ENCODE measurements at regions not wholly inside any gene's neighbourhood (a gene's known extent, or its start where the extent isn't known, plus 50 kb on each side); places are given as distances from the start of the nearest gene placed in this dataset.
A peak's percentile ranks its signal among the peaks of the same experiment; 100 is the strongest.

DNA sequence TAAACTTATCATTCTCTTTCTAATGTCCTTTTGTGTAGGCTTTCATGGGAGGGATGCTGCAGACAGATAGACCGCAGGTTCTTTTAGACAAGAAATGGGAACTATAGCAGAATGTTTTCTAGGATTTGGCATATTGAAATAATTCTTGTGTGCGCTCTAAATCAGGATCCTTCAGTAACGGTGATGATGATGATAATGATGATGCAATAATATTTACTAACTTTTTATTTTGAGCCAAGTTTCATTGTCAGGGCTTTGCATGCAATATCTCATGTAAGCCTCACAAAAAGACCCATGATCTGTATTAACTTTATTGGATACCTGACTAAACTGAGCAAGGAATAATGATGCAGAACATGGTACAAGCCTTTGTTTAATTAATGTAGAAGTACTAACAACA is 280.1 kb downstream of the HAO1 start:
- no peak for DNase-seq

DNA sequence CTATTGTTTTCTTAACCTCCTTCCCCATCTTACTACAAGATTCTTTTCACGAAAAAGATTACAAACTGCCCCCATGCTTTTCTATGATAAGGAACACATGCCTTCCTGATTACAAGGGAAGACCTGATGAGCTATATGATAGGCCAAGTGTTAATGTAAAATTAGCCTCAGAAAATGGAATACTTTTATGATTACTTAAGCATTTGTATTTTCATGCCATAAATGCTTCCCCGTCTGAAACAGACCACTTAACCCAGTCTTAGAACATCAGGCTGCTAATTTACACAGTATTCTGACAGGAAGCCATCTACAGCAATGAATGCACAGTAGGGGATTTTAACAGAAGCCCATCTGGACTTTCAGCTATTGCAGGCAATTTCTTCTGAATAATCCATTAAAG is 274.9 kb downstream of the HAO1 start:
- DNase-seq = no peak

DNA sequence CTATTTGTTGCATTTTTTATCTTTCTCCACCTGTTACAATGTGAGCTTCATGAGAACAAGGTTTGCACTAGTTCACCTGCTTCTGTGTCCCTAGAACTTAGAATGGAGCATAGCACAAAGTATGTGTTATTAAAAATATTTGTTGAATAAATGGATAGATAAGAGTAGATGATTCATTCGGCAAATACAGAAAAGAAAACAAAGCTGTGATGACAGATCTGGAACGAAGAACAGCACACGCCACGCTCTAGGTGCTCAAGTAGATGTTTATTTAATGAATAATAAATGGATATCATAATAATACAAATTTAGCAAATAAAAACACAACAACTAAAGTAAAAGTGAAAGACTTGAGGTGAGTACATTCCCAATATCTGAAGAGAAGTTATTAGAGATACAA is 273.1 kb downstream of the HAO1 start:
- no peak for DNase-seq

DNA sequence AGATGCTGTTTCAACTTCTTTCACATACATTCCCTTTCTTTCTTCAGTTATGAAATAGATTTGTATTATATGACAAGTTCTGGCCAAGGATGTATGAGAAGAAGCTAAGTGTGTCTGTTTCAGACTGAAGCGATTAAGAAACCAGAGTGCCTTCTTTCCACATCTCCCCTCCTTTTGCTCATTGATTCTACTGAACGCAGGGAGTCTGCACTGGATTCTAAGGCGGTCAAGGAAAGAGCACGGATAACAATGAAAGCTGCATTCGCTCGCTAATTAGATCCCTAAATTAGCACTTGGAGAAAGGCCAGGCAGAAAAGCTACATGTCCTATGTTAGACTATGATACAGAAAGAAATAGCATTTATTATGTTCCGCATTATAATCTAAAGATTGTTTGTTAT is 267.7 kb downstream of the HAO1 start:
- DNase-seq = no peak

DNA sequence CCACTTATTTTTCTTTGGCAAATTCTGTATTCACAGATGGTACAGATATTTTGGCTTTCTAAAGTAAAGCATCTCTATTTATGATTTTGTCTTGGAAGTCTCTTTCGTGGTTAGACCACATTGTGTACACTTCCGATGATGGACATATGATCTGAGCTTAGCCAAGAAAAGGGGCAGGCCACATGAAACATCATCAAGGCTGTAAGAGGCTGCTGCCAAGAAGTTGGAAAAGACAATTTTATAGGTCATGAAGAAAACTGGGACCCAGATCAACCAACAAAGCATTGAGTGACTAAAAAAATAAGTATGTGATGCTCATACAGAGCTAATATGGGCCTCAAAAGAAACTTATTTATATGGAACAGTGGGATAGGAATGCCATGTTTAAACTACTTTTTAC is 266.4 kb downstream of the HAO1 start:
- no peak for DNase-seq

DNA sequence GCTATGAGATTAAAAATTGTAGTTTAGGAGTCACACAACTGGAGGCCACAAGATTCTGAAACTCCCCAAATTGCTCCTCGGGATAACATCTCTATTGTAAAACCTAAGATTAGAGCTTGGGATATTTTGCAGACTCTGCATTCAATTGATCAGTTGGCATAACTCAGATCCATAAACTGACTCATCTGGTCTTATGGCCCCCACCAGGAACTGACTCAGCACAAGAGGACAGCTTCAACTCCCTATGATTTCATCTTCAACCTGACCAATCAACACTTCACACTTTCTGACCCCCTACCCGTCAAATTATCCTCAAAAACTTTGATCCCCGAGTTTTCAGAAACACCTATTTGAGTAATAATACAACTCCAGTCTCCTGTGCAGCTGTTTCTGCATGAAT is 257.3 kb downstream of the HAO1 start:
- DNase-seq = no peak

DNA sequence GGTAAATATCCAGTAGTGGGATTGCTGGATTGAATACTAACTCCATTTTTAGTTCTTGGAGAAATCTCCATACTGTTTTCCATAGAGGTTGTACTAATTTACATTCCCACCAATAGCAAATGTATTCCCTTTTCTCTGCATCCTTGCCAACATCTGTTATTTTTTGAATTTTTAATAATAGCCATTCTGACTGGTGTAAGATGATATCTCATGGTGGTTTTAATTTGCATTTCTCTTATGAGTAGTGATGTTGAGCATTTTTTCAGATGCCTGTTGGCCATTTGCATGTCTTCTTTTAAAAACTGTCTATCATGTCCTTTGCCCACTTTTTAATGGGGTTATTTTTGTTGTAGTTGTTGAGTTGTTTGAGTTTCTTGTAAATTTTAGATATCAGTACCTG is 253.2 kb downstream of the HAO1 start:
- DNase-seq = no peak

DNA sequence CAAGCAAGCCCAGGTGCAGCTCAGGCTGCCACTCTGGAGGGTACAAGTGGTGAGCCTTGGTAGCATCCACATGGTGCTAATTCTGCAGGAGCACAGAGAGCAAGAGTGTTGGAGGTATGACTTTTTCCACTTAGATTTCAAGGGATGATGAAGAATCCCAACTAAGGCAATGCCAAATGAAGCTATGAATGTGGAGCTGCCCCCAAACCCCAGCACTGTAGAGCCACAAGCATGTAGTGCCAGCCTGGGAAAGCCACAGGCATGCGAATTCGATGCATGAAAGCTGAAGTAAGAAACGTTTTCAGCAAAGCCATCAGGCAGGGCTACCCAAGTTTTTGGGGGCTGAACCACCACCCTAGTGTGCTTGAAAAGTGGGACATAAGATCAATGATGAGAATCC is 251.1 kb downstream of the HAO1 start:
- DNase-seq = no peak

DNA sequence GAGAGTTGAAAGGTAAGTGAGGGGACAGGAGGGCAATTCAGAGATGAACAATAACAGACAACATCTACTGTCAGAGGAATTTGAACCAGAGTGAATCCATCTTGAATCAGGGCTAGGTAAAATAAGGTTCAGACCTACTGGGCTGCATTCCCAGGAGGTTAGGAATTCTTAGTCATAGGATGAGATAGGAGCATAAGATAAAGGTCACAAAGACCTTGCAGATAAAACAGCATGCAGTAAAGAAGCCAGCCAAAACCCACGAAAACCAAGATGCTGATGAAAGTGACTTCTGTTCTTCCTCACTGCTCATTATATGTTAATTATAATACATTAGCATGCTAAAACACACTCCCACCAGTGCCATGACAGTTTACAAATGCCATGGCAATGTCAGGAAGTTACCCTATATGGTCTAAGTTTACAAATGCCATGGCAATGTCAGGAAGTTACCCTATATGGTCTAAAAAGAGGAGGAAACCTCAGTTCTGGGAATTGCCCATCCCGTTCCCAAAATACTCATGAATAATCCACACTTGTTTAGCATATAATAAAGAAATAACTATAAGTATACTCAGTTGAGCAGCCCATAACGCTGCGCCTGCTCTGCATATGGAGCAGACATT is 248.5 kb downstream of the HAO1 start:
- no peak for DNase-seq

DNA sequence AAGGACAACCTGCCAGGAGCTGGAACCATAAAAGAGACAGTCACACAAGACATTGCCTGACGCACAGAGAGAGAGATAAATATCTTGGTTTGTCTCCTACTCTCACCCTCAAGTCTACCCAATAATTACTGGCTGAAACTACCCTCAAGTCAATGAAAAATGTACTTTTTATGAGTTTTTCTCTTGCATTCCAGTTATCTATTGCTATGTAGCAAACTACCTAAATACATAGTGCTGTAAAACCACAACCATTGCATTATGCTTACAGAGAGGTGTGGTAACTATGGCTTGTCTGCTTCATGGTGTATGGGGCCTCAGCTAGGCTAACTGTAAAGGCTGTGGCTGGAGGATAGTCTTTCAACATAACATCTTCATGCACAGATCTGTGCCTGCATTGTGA is 247.8 kb downstream of the HAO1 start:
- DNase-seq = no peak

DNA sequence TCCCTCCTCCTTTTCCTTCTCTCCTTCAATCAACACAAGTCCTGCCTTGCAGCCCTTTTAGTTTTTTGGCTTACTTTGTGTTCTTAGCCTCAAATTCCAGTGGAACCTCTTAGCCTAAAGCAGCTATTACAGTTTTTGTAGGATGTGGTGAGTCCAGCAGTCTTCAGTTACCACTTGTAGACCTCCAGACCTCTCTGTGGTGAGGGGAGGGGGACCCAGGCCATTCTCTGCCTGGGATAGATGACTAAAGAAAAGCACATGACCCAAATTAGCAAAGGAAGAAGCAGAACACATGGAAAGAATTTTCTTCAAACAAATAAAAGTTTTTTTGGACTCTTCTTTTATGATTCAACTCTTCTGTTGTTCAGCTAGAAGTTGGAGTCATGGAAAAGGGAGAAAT is 246.5 kb downstream of the HAO1 start:
- DNase-seq = no peak

DNA sequence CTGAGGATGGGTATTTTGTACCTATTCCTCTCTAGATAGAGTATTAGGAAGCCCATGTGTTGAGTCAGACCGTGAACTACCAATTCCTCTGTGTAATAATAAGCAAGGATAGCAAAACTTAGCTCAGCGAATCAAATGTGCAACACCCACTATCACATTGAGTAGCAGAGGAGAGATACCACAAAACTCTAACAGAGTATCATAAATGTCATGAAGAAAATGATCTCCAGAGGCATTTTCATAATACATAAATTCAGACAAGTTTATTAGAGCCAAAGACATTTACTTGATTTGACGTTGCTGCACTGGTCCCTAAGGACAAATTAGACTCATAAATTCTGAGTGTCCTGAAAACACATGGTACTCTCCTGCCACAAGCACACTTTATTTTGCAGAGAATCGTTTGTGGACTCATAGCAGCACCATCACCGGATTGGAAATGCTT is 245.2 kb downstream of the HAO1 start:
- no peak for DNase-seq

DNA sequence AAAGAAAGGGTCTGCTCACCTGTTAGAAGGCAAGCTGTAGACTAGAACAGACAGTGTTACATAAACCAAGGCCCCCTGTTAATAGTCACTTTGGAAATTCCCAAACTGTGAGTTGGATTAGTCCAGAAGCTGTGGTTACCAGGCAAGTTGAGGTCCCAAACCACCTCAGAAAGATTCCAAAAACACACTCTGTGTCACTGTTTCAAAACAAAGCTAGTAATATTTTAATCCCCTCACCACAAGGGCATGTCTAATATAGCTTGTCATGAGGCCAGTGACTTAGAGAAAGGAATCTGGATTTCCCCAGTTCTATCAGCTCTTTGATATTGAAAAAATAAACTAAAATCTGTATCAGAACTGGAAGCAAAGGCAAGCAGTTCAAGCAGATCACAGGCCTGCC is 244.6 kb downstream of the HAO1 start:
- no peak for DNase-seq

DNA sequence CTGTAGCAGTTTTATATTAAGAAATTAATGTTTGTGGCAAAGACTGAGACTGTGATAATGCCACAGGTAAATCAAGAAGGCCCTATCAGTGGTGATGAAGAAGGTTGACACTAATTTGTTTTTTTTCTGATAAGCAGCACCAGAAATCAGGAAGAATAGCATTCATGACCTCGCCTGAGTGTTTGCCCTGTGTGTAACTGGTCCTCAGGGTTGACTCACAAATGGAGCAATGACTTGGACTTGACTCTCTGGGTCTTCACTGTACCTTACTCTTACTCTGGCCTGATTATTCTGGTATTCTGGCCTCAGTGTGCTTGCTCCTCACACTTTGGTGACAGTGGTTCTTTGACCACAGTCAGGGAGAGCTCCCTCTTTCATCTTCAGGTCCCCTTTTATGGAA is 243.9 kb downstream of the HAO1 start:
- no peak for DNase-seq

DNA sequence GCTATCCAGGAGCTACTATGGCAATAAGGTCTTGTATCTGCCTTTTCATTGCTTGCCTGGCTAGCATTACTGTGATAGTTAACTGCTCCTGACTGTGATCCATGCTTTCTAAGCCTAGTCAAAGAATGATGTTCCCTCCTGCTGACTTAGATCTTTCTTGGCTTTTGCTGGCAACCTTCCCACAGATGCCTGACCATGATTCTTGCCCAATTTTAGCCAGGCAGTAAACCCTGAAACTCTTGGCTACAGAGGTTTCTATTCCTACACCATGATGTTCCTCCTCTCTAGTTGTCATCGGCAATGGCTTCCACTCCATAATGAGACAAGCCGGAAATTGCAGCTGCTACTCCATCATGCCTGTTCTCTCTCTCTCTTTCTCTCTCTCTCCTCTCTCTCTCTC is 238.1 kb downstream of the HAO1 start:
- no peak for DNase-seq

DNA sequence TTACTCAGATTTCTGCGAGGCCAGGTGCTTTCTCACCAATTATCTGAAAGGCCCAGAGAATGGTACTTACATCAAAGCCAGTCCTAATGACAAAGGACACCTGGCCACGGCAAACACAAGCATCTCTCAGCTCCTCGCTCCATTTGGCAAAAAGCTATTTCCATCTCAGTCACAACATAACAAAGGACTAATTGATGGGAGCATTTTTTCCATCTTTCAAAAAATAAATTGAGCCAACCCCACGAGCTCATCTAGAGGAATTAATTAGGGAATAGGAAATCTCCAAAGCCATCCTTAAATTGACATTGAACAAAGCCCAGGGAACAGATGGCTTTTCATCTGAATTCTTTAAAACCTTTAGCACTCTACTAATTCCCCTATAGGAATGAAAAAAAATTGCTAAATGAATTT is 236.7 kb downstream of the HAO1 start:
- DNase-seq = peak; percentile 94

DNA sequence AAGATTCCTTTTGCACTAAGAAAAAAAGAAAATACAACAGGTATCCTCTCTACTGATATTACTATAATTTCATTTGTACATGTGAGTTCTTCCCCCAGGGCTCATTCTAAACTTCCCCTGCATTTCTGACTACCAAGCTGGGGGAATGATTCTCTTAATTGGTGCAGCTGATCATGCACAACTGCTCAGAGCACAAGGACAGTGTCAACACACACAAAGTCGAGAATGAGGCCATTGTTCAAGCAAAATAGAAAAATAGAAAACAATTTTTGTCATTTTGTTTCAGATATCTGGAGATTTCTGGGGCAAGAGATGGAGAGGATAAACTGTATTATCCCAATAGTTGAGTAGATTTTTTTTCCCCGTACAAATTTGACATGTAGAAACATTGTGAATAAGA is 236.3 kb downstream of the HAO1 start:
- DNase-seq = no peak

DNA sequence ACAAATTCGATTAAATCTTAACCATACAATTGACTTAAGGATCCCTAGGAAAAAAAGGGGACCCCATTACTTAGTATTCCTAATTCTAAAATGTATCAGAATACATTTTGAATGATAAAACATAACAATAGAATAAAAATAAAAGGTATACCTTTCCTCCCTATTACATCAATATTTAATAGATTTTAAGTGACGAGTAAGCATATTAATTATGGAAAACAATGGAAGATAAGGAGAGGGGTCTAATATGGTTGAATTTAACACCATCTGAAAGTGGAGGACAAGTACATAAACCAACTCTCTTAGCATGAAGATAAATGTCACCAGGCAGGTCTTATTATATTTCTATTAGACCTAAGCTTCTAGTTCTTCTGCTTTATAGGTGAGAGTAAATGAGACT is 232.1 kb downstream of the HAO1 start:
- no peak for DNase-seq

DNA sequence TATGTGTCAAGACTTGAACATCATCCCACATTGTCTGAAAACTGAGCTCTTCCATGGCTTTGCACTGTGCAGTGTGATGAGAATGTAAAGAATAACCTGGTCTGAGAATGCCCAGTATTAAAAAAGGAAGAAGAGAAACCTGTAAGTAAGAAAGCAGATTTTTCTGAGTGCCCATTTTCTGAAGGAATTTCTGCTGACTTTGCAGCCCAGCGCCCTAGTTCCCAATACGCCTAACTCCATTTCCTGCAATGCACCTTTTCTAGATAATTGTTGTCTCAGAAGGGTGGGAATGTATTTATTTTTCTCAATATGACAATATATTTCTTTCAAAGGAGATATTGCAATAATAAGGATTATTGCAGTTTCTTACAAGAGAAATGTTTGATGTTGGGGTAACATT is 231.5 kb downstream of the HAO1 start:
- no peak for DNase-seq

DNA sequence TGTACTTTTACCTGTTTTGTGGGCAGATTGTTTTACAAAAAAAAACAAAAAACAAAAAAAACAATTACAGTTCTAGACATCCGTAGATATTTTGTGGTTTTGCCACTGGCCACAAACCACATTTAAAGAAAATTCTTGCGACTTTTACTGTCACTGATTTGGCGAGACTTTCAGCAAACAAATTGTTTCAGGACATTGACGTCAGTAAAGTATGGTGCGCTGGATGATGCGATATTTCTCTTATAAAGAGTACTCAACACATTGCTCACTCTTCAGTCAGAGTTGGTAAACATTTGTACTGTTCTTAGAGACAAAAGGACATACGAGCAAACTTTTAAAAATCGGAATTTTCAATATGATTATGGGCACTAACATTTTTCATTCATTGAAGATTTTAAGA is 229.8 kb downstream of the HAO1 start:
- DNase-seq = no peak

DNA sequence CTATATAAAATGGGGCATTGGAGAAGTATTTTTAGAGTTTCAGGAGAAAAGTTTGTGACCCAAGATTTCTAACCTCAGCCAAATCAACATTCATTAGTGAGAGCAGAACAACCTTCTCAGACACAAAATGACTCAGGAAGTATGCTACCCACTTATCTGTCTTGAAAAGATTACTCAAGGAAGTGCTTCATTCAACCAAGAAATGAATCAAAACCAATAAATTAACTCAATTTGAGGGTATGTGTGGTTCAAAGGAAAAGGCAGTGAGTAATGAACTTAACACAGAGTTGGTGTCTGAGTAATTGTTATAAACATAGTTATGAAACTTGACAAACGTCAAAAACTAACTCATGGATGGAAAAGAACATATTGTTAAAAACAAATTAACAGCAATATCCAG is 227.6 kb downstream of the HAO1 start:
- DNase-seq = no peak

DNA sequence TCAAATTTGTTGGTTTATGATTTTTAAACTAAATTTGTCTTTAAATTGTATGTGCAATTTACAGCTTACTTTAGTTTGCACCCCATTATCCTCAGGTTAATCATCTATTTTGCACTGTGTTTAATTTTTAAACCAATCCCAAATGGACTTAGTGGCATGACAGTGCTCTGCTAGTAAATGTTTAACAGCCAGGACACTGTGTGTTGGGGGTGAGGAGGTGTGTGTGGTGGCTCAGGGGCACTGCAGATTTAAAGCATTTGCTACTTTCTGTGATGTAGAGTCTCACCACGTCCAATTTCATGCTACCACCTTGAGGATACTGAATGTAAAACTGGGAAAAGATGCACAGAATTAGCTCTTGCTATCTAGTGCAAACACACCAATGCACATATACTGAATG is 225.7 kb downstream of the HAO1 start:
- no peak for DNase-seq

DNA sequence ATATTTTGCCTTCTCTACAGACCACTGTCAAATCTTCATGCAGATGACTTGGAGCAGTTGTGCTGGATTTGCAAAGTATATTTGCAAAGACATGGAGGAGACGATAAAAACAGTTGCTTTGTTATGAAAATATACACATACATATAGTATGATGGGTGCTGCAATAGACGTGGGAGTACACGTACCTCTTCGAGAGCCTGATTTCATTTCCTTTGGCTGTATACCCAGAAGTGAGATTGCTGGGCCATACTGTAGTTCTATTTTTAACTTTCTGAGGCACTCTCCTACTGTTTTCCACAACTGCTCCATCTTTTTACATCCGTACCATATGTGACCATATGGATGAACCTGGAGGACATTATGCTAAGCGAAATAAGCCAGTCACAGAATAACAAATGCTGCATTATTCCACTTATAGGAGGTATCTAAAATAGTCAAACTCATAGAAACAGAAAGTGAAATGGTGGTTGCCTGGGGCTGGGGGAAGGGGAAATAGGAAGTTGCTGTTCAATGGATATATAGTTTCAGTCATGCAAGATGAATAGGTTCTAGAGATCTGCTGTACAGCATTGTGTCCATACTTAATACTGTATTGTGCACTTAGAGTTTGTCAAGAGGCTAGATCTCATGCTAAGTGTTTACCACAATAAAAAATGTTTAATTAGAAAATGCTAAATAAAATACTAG is 223.8 kb downstream of the HAO1 start:
- DNase-seq = no peak

DNA sequence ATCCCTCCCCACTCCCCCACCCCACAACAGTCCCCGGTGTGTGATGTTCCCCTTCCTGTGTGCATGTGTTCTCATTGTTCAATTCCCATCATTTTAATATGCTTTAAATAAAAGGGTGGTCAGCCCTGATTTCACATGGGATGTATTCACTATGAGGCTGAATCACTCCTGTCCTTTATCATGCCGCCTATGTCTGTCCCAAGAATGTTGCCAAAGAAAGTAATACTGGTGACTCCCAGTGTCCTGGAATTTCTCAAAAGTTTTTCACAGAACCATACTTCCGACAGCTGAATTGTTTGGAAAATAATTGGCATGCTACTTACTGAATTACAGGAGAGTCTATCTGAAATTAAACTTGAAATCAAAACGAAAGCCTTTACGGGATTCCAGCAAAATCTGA is 217.7 kb downstream of the HAO1 start:
- no peak for DNase-seq

DNA sequence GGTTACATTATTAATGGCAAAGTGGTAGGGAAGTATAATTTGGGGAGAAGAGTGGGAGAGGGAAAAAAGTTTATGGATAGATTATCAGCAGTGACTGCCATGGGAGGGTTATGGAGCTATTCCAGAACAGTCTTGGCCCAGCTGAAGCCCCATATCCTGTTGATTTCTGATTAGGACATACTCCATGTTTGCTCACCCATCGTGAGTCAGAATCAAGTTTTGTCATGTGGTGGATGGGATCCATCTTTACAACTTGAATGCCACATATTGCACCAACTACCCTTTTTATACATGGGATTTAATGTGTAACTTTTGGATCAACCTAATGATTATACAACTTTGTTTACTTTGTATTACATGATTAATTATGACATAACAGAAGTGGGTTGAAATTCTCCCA is 217.0 kb downstream of the HAO1 start:
- no peak for DNase-seq
